Psoas muscle (tissue), 7 donors: ENCODE measurements at regions not wholly inside any gene's neighbourhood (a gene's known extent, or its start where the extent isn't known, plus 50 kb on each side); places are given as distances from the start of the nearest gene placed in this dataset.

Experiments
- ATAC-seq, 4 donors: fragments of 200-7000 bp; cut with Tn5 transposase; one replicate each; pipeline ENCODE4 v1.9.1; 2020; ENCODE audit warnings: moderate library complexity in 3 of 4, mild to moderate bottlenecking in 2 of 4
- DNase-seq, 2 donors: peaks; one replicate each; pipeline ENCODE4 v3.0.0-alpha.2; 2020
- H3K27ac ChIP-seq: fragments of 200-600 bp; one replicate; pipeline ENCODE4 v1.8.0; 2022
- H3K27me3 ChIP-seq, 3 donors: fragments of 200-600 bp in 1 of 3; one replicate each; pipeline versions ENCODE4 v1.6.1 to v1.8.0; 2013 to 2022; ENCODE audit warnings: low read length in 2 of 3, mild to moderate bottlenecking in 2 of 3, moderate library complexity in 1 of 3; ENCODE audit not compliant: insufficient read depth in 3 of 3
- H3K36me3 ChIP-seq, 2 donors: fragments of 200-600 bp in 1 of 2; one replicate each; pipeline versions ENCODE4 v1.6.1 to v1.8.0; 2013 to 2022; ENCODE audit warnings: low read depth in 1 of 2, mild to moderate bottlenecking in 1 of 2, moderate library complexity in 1 of 2; ENCODE audit not compliant: insufficient read depth in 1 of 2
- H3K4me1 ChIP-seq: fragments of 200-600 bp; one replicate; pipeline ENCODE4 v1.8.0; 2022
- H3K4me3 ChIP-seq: fragments of 200-600 bp; one replicate; pipeline ENCODE4 v1.8.0; 2022; ENCODE audit warnings: mild to moderate bottlenecking
- H3K9me3 ChIP-seq: fragments of 200-600 bp; one replicate; pipeline ENCODE4 v1.8.0; 2022
- WGBS, 3 donors: extraction: QIAGEN DNeasy Blood & Tissue Kit; methylation state at CpG; one replicate each; pipeline versions ENCODE4 v1.1.6 to v1.1.7; 2013; 5-methylcytosine and 5-hydroxymethylcytosine counted together
- intact Hi-C, 2 donors: fragments of 100-400 bp; cut with DNase I; formaldehyde crosslinking; loops; one replicate each; pipeline versions ENCODE4 v1.11.0 to v1.14.2; 2022
- TF ChIP-seq, protein P1 (sequence below): fragments of 200-600 bp; IDR thresholded peaks from one replicate; pipeline ENCODE4 v1.8.0; 2022; ENCODE audit warnings: antibody characterized with exemption
- donor health status: healthy with polysubstance abuse.
- donor health status: DM: no; HTN: no; CAD: no; lungs with moderate emphysema.
- donor health status: Bipolar disorder and iron deficiency.
- donor health status: healthy.
- donor health status: DM: yes; HTN: yes; CAD: no.
- donor health status: DM: no; HTN: no; CAD: no.
- donor health status: DM: yes; HTN: yes; CAD: no.

DNA sequence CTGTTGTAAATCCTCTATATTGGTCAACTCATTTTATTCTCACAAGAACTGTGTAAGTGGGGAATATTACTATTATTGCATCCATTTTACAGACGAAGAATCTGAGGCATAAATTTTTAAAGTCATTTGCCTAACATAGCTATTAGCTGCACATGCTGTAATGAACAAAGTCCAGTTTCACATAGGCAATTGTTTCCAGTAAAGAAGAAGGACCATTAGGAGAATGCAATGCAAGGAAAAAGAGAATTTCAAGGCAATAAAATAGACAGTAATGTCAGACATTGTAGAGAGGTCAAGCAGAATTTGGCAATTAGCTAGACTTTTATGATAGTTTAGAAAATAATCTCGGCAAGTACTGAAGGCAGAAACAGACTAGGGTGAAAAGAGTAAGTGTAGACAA, 578.7 kb upstream of the NECTIN3 start:
- Histone ChIP-seq H3K27me3 (no peaks in the 10 kb centered on the region), H3K36me3 (no peaks in the 10 kb centered on the region), H3K9me3 (no peaks in the 10 kb centered on the region), H3K4me3 (no peak overlapping the region), H3K4me1 (no peaks in the 10 kb centered on the region), H3K27ac (no peak overlapping the region)
- 40 to 47% (median 42%) methylated on average over 2 of the region's 2 CpGs for WGBS, 3 donors
- ATAC-seq (no peak), DNase-seq (no peak)
- intact Hi-C loops = no loop called here
- TF ChIP-seq, protein P1, sequence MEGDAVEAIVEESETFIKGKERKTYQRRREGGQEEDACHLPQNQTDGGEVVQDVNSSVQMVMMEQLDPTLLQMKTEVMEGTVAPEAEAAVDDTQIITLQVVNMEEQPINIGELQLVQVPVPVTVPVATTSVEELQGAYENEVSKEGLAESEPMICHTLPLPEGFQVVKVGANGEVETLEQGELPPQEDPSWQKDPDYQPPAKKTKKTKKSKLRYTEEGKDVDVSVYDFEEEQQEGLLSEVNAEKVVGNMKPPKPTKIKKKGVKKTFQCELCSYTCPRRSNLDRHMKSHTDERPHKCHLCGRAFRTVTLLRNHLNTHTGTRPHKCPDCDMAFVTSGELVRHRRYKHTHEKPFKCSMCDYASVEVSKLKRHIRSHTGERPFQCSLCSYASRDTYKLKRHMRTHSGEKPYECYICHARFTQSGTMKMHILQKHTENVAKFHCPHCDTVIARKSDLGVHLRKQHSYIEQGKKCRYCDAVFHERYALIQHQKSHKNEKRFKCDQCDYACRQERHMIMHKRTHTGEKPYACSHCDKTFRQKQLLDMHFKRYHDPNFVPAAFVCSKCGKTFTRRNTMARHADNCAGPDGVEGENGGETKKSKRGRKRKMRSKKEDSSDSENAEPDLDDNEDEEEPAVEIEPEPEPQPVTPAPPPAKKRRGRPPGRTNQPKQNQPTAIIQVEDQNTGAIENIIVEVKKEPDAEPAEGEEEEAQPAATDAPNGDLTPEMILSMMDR = no peak

DNA sequence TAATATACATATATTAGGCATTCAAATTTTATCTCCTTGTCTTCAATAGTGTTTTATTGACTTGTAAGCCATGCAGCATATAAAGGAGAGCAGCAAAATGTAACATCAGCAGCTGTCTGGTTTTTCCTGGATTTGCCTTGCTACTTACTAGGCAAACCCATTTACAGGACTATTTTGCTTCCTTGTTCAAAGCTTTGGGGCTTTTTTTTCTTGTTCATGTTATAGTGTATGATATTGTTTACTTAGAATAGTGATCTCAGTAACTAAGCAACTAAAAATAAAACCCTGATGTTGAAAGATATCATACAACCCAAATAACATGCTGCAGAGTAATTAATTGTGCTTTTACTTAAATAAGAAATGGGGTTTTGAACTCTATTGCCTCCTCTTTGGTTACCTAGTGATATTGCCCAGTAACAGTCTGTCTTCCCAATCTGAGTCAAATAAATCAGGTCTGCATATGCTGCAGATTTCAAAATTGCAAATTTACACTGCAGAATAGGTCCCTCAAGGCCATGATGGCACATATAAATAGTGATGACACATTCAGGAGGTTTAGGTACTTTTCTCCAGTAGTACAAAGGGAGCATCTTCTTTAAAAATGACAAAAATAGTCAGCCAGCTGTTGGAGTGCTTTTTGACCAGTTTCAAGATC, 578.1 kb upstream of the NECTIN3 start:
- intact Hi-C loops = no loop called here
- Histone ChIP-seq H3K27me3 (no peaks in the 10 kb centered on the region), H3K27ac (no peak overlapping the region), H3K9me3 (no peaks in the 10 kb centered on the region), H3K36me3 (no peaks in the 10 kb centered on the region), H3K4me1 (no peaks in the 10 kb centered on the region), H3K4me3 (no peak overlapping the region)
- TF ChIP-seq, protein P1 = no peak
- no peak for ATAC-seq
- DNase-seq = no peak

GRCh38 chr3:110494093-110494490, 577.5 kb upstream of the NECTIN3 start:
- Histone ChIP-seq H3K27ac (no peak overlapping the region), H3K9me3 (no peaks in the 10 kb centered on the region), H3K4me3 (no peak overlapping the region), H3K27me3 (no peaks in the 10 kb centered on the region), H3K36me3 (no peaks in the 10 kb centered on the region), H3K4me1 (no peaks in the 10 kb centered on the region)
- no peak for ATAC-seq
- TF ChIP-seq, protein P1 = no peak
- intact Hi-C loops = no loop called here
- 62 to 74% (median 63%) methylated on average over 1 of the region's 1 CpG for WGBS, 3 donors
- no peak for DNase-seq

- ATAC-seq = no peak
- H3K9me3 ChIP-seq = no peaks in the 10 kb centered on the region
- no peak overlapping the region for H3K4me3 ChIP-seq
- intact Hi-C loops = no loop called here
- TF ChIP-seq, protein P1 = no peak
- no peaks in the 10 kb centered on the region for H3K27me3 ChIP-seq
- no peaks in the 10 kb centered on the region for H3K4me1 ChIP-seq
- DNase-seq = no peak
- no peak overlapping the region for H3K27ac ChIP-seq
- WGBS, 3 donors = 80 to 92% (median 88%) methylated on average over 8 of the region's 8 CpGs
- H3K36me3 ChIP-seq = no peaks in the 10 kb centered on the region
These were observed 576.9 kb upstream of the NECTIN3 start for GRCh38 chr3:110494728-110495127.
